Sigmoid colon (tissue), 6 donors: ENCODE measurements at regions not wholly inside any gene's neighbourhood (a gene's known extent, or its start where the extent isn't known, plus 50 kb on each side); places are given as distances from the start of the nearest gene placed in this dataset.

Experiments used
- DNase-seq: peaks from one replicate; pipeline ENCODE4 v3.0.0-alpha.2; 2019
- H3K27ac ChIP-seq, 4 donors: fragments of 200-600 bp; sonication (generic); one replicate each; pipeline ENCODE4 v1.5.1; 2016 to 2019; ENCODE audit warnings: mild to moderate bottlenecking in 1 of 4
- H3K27me3 ChIP-seq, 3 donors: fragments of 200-600 bp; sonication (generic); one replicate each; pipeline ENCODE4 v1.5.1; 2019; ENCODE audit warnings: mild to moderate bottlenecking in 1 of 3
- H3K36me3 ChIP-seq, 4 donors: fragments of 200-600 bp; sonication (generic); one replicate each; pipeline ENCODE4 v1.5.1; 2016 to 2019
- H3K4me1 ChIP-seq, 4 donors: fragments of 200-600 bp; sonication (generic); one replicate each; pipeline ENCODE4 v1.5.1; 2017 to 2019
- H3K4me3 ChIP-seq, 4 donors: fragments of 200-600 bp; sonication (generic); one replicate each; pipeline ENCODE4 v1.5.1; 2017 to 2019; ENCODE audit warnings: mild to moderate bottlenecking in 2 of 4, moderate library complexity in 1 of 4
- H3K9me3 ChIP-seq, 4 donors: fragments of 200-600 bp in 3 of 4; sonication (generic) in 3 of 4; one replicate each; pipeline versions ENCODE4 v1.5.1 to v1.6.1; 2013 to 2019
- EP300 ChIP-seq, 4 donors: sonication (generic); formaldehyde crosslinking; IDR thresholded peaks; one replicate each; pipeline ENCODE4 v1.6.1; 2017; ENCODE audit warnings: antibody characterized with exemption in 4 of 4
- POLR2A ChIP-seq, 2 donors: fragments of 450-650 bp; IDR thresholded peaks; one replicate each; pipeline ENCODE4 v1.6.1; 2016; ENCODE audit warnings: antibody characterized with exemption in 2 of 2, mild to moderate bottlenecking in 2 of 2, moderate library complexity in 2 of 2
- POLR2AphosphoS5 ChIP-seq, 4 donors: sonication (generic); formaldehyde crosslinking; IDR thresholded peaks; one replicate each; pipeline ENCODE4 v1.6.1; 2017; ENCODE audit warnings: antibody characterized with exemption in 4 of 4
- WGBS, 2 donors: extraction: QIAGEN DNeasy Blood & Tissue Kit; methylation state at CpG; one replicate each; pipeline ENCODE4 v1.1.7; 2013; 5-methylcytosine and 5-hydroxymethylcytosine counted together
- intact Hi-C: fragments of 100-400 bp; cut with DNase I; formaldehyde crosslinking; loops from one replicate; pipeline ENCODE4 v1.15.1; 2023
- TF ChIP-seq, protein P1 (sequence below), 4 experiments: fragments of 450-650 bp in 3 of 4; fragments of 200-600 bp in 1 of 4; IDR thresholded peaks; one replicate each; pipeline ENCODE4 v1.5.1; 2016 to 2019; ENCODE audit warnings: antibody characterized with exemption in 4 of 4, mild to moderate bottlenecking in 3 of 4, moderate library complexity in 2 of 4
- donor health status: healthy with polysubstance abuse.
- donor health status: healthy.

DNA sequence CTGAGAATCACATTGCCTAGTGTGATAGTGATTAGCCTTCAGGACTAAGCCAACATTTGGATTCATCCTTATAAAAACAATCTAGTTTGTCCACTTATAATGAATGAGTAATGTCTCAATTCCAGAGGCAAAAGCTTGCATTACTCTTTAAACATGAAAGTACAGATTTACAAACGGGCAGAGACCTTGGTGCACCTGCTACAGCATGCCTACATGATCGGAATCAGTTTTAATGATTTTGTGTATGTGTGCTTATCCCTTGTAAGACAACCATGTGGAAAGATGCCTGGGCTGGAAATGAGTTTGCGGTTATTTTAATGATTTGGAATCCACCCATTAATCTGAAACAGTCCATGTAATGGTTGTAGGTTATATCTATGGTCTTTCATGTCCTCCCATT lies 572.7 kb downstream of the KLHL13 start:
- no peaks in the 10 kb centered on the region for H3K36me3 ChIP-seq
- no peak for DNase-seq
- H3K4me1 ChIP-seq: no peaks in the 10 kb centered on the region
- no peak overlapping the region for H3K4me3 ChIP-seq
- no peaks in the 10 kb centered on the region for H3K9me3 ChIP-seq
- WGBS, 2 donors: 67 to 76% methylated on average over 3 of the region's 3 CpGs
- intact Hi-C loops: no loop called here
- TF ChIP-seq POLR2AphosphoS5 (IDR thresholded peaks at IDR 0.05) (no peak), POLR2A (IDR thresholded peaks at IDR 0.05) (no peak), EP300 (IDR thresholded peaks at IDR 0.05) (no peak)
- TF ChIP-seq, protein P1, sequence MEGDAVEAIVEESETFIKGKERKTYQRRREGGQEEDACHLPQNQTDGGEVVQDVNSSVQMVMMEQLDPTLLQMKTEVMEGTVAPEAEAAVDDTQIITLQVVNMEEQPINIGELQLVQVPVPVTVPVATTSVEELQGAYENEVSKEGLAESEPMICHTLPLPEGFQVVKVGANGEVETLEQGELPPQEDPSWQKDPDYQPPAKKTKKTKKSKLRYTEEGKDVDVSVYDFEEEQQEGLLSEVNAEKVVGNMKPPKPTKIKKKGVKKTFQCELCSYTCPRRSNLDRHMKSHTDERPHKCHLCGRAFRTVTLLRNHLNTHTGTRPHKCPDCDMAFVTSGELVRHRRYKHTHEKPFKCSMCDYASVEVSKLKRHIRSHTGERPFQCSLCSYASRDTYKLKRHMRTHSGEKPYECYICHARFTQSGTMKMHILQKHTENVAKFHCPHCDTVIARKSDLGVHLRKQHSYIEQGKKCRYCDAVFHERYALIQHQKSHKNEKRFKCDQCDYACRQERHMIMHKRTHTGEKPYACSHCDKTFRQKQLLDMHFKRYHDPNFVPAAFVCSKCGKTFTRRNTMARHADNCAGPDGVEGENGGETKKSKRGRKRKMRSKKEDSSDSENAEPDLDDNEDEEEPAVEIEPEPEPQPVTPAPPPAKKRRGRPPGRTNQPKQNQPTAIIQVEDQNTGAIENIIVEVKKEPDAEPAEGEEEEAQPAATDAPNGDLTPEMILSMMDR (IDR thresholded peaks at IDR 0.05): no peak
- no peak overlapping the region for H3K27ac ChIP-seq
- H3K27me3 ChIP-seq: no peaks in the 10 kb centered on the region

DNA sequence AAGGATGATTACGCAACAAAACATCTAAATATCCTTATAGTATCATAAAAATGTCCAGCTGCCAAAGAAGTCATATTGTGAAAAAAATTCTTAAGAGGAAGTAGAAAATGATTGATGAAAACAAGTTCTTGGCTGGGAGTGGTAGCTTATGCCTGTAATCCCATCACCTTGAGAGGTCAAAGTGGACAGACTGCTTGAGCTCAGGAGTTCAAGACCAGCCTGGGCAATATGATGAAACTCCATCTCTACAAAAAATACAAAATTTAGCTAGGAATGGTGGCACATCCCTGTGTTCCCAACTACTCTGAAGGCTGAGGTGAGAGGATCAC lies 577.6 kb downstream of the KLHL13 start:
- Histone ChIP-seq H3K27ac (no peak overlapping the region), H3K9me3 (no peaks in the 10 kb centered on the region), H3K4me1 (peaks cover 0 to 18% (median 0%) of the 10 kb centered on the region in 4 donors), H3K36me3 (no peaks in the 10 kb centered on the region), H3K27me3 (no peaks in the 10 kb centered on the region), H3K4me3 (no peak overlapping the region)
- WGBS, 2 donors: 23 to 57% methylated on average over 1 of the region's 1 CpG
- intact Hi-C loops: no loop called here
- DNase-seq: no peak
- TF ChIP-seq POLR2A (IDR thresholded peaks at IDR 0.05) (no peak), POLR2AphosphoS5 (IDR thresholded peaks at IDR 0.05) (no peak), EP300 (IDR thresholded peaks at IDR 0.05) (no peak)
- TF ChIP-seq, protein P1 (IDR thresholded peaks at IDR 0.05): no peak

DNA sequence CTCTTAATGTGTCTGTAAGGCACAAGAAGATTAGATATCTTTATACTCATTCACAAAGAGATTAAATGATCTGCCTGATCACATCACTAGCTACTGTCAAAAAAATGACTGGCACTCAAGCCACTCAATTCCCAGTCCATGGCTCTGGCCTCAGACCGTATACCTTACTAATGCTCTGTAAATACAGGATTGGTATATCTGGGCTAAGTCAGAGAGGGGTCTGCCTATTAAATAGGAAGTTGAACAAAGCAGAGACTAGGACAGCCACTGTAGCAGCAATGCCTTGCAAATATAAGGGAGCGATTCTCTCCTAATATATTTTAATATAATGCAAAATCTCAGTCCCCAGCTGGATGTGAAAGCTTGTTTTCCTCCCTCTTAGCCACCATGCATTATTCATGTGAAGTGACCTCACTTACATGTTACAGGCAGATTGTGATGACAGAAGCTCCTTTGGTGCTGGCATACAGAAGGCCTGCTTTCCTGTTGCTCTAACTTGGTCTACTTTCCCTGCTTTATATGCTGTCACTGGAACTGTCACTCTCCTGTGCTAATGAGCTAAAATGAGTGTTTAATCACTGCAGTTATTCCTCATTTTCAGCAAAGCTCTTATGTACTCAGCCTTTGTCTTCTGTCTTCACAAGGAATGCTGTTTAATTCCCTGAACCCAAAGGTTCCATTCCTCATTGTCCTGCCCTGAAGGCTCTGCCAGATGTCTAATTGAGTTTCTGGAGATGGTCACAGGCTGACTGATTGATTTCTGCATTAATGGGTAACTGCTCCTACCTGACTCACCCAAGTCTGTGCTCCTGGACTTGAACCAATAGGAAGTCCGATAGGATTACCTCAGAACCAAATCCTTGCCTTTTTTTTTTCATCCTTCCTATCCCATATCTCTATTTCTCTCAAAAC lies 578.2 kb downstream of the KLHL13 start:
- Histone ChIP-seq H3K4me1 (peaks cover 0 to 18% (median 0%) of the 10 kb centered on the region in 4 donors), H3K9me3 (no peaks in the 10 kb centered on the region), H3K27ac (no peak overlapping the region), H3K36me3 (no peaks in the 10 kb centered on the region), H3K4me3 (no peak overlapping the region), H3K27me3 (no peaks in the 10 kb centered on the region)
- 48 to 67% methylated on average over 3 of the region's 3 CpGs for WGBS, 2 donors
- no peak for TF ChIP-seq POLR2AphosphoS5 (IDR thresholded peaks at IDR 0.05)
- TF ChIP-seq POLR2A (IDR thresholded peaks at IDR 0.05): no peak
- TF ChIP-seq, protein P1 (IDR thresholded peaks at IDR 0.05): no peak
- no peak for TF ChIP-seq EP300 (IDR thresholded peaks at IDR 0.05)
- intact Hi-C loops: no loop called here
- DNase-seq: no peak

DNA sequence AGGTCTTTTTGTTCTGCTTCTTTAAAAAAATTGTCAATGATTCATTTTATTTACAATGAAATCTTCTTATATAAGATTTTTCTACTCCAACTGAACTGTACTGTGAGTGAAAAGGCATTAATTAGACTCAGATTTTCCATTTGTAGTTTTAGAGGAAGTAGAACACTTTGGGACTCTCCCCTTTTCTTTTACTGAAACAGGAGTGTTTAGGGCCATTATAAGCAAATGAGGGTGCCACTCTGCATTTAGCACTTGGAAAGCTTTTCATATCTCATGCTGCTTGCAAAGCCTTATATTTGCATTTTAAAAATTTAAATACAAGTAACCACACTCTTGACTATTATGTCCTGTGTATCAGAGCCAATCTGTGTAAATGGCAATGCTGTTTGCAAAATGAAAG lies 584.3 kb downstream of the KLHL13 start:
- TF ChIP-seq EP300 (IDR thresholded peaks at IDR 0.05): no peak
- TF ChIP-seq POLR2A (IDR thresholded peaks at IDR 0.05): no peak
- no peak for TF ChIP-seq POLR2AphosphoS5 (IDR thresholded peaks at IDR 0.05)
- TF ChIP-seq, protein P1 (IDR thresholded peaks at IDR 0.05): no peak
- no peak overlapping the region for H3K4me3 ChIP-seq
- DNase-seq: no peak
- no peak overlapping the region for H3K27ac ChIP-seq
- no peaks in the 10 kb centered on the region for H3K27me3 ChIP-seq
- no peaks in the 10 kb centered on the region for H3K9me3 ChIP-seq
- no peaks in the 10 kb centered on the region for H3K36me3 ChIP-seq
- peaks cover 0 to 3% (median 0%) of the 10 kb centered on the region in 4 donors for H3K4me1 ChIP-seq
- intact Hi-C loops: no loop called here
